Vagina (tissue), 2 donors: ENCODE measurements at regions not wholly inside any gene's neighbourhood (a gene's known extent, or its start where the extent isn't known, plus 50 kb on each side); places are given as distances from the start of the nearest gene placed in this dataset.

Experiments used
- DNase-seq, 2 donors: peaks; one replicate each; pipeline ENCODE4 v3.0.0-alpha.2; 2017; ENCODE audit errors: extremely low spot score in 2 of 2
- H3K27ac ChIP-seq: fragments of 200-600 bp; sonication (generic); one replicate; pipeline ENCODE4 v1.5.1; 2019
- H3K27me3 ChIP-seq: fragments of 200-600 bp; sonication (generic); one replicate; pipeline ENCODE4 v1.5.1; 2019
- H3K36me3 ChIP-seq, 2 donors: fragments of 200-600 bp; sonication (generic); one replicate each; pipeline ENCODE4 v1.5.1; 2017 to 2019
- H3K4me1 ChIP-seq: fragments of 200-600 bp; sonication (generic); one replicate; pipeline ENCODE4 v1.5.1; 2019
- H3K4me3 ChIP-seq, 2 donors: fragments of 200-600 bp; sonication (generic); 1 replicate in 1 of 2; 2 replicates in 1 of 2; pipeline ENCODE4 v1.5.1; 2016 to 2019
- H3K9me3 ChIP-seq: fragments of 200-600 bp; sonication (generic); one replicate; pipeline ENCODE4 v1.5.1; 2019
- POLR2A ChIP-seq, 2 donors: fragments of 450-650 bp; IDR thresholded peaks; one replicate each; pipeline ENCODE4 v1.6.1; 2017; ENCODE audit warnings: antibody characterized with exemption in 2 of 2, mild to moderate bottlenecking in 2 of 2, moderate library complexity in 2 of 2
- POLR2AphosphoS5 ChIP-seq, 2 donors: sonication (generic); formaldehyde crosslinking; IDR thresholded peaks; one replicate each; pipeline ENCODE4 v1.9.0; 2017; ENCODE audit warnings: antibody characterized with exemption in 2 of 2, mild to moderate bottlenecking in 2 of 2, low read depth in 1 of 2; ENCODE audit not compliant: insufficient read depth in 1 of 2
- intact Hi-C: fragments of 100-400 bp; cut with DNase I; formaldehyde crosslinking; loops from one replicate; pipeline ENCODE4 v1.15.1; 2023
- TF ChIP-seq, protein P1 (sequence below), 3 experiments: fragments of 450-650 bp in 2 of 3; fragments of 200-600 bp in 1 of 3; sonication (generic) in 1 of 3; IDR thresholded peaks; one replicate each; pipeline ENCODE4 v1.5.1; 2017 to 2019; ENCODE audit warnings: antibody characterized with exemption in 3 of 3, mild to moderate bottlenecking in 2 of 3, moderate library complexity in 2 of 3

DNA sequence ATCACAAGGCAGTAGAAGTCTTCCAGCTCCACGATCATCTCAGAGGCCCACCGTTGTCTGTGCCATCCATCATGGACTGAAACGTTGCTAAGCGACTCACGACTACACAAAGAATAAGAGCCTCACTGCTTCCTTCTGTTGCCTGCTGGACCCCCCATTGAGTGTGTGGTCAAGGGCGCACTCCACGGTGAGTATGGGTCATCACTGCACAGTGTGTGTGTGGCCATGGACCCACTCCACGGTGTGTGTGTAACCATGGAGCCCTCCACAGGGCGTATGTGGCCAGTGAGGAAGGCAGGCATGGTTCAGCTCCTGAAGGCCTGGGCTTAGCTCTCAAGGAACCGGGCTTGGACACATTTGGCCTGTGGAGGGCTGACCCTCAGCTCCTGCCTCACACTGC, 123.4 kb upstream of the AFDN start:
- Histone ChIP-seq H3K4me3 (no peak overlapping the region), H3K9me3 (no peaks in the 10 kb centered on the region), H3K27me3 (no peaks in the 10 kb centered on the region), H3K27ac (no peak overlapping the region), H3K36me3 (no peaks in the 10 kb centered on the region), H3K4me1 (peaks cover 20% of the 10 kb centered on the region)
- intact Hi-C loops: no loop called here
- no peak for DNase-seq
- TF ChIP-seq POLR2A (IDR thresholded peaks at IDR 0.05): no peak
- TF ChIP-seq POLR2AphosphoS5 (IDR thresholded peaks at IDR 0.05; ENCODE audit: insufficient read depth in 1 of 2, low read depth in 1 of 2): no peak

DNA sequence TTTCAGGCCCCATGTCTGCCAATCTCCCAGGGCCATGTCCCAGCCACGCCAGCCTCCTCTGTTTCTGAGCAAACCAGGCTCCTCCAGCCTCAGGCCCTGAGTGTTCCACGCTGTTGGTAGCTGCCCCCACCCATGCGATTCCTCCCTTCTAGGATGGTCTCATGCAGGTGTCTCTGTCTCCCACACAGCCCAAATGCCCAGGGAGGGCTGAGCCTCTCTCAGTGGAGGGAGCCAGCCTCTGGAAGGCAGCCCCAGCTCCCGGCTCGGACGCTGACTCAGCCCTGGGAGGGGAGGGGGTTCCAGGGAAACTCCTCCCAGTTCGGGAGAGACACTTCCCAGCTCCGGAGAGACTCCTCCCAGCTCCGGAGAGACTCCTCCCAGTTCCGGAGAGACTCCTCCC, 122.9 kb upstream of the AFDN start:
- H3K27me3 ChIP-seq: no peaks in the 10 kb centered on the region
- intact Hi-C loops: no loop called here
- no peak overlapping the region for H3K4me3 ChIP-seq
- no peak for DNase-seq
- no peak for TF ChIP-seq POLR2A (IDR thresholded peaks at IDR 0.05)
- TF ChIP-seq, protein P1, sequence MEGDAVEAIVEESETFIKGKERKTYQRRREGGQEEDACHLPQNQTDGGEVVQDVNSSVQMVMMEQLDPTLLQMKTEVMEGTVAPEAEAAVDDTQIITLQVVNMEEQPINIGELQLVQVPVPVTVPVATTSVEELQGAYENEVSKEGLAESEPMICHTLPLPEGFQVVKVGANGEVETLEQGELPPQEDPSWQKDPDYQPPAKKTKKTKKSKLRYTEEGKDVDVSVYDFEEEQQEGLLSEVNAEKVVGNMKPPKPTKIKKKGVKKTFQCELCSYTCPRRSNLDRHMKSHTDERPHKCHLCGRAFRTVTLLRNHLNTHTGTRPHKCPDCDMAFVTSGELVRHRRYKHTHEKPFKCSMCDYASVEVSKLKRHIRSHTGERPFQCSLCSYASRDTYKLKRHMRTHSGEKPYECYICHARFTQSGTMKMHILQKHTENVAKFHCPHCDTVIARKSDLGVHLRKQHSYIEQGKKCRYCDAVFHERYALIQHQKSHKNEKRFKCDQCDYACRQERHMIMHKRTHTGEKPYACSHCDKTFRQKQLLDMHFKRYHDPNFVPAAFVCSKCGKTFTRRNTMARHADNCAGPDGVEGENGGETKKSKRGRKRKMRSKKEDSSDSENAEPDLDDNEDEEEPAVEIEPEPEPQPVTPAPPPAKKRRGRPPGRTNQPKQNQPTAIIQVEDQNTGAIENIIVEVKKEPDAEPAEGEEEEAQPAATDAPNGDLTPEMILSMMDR (IDR thresholded peaks at IDR 0.05): no peak
- no peak for TF ChIP-seq POLR2AphosphoS5 (IDR thresholded peaks at IDR 0.05; ENCODE audit: insufficient read depth in 1 of 2, low read depth in 1 of 2)
- no peaks in the 10 kb centered on the region for H3K36me3 ChIP-seq
- H3K4me1 ChIP-seq: peaks cover 18% of the 10 kb centered on the region
- H3K9me3 ChIP-seq: no peaks in the 10 kb centered on the region
- H3K27ac ChIP-seq: no peak overlapping the region

DNA sequence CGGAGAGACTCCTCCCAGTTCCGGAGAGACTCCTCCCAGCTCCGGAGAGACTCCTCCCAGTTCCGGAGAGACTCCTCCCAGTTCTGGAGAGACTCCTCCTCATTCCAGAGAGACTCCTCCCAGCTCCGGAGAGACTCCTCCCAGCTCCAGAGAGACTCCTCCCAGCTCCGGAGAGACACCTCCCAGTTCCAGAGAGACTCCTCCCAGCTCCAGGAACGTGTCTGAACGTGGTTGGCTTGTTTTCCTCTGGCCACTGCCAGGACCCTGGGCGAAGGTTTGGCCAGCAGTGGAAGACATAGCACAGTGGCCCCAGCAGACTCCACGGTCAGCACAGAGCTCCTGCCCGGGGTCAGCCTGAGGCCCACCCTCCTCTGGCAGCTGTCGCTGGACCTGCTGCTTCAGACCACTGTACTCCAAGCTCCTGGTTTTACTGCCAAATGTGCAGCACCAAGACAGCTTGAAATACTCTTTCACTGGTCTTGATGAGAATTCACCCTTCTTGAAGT, 122.3 kb upstream of the AFDN start:
- Histone ChIP-seq H3K4me3 (no peak overlapping the region), H3K27me3 (no peaks in the 10 kb centered on the region), H3K27ac (no peak overlapping the region), H3K36me3 (no peaks in the 10 kb centered on the region), H3K4me1 (peaks cover 11% of the 10 kb centered on the region), H3K9me3 (no peaks in the 10 kb centered on the region)
- intact Hi-C loops: no loop called here
- no peak for TF ChIP-seq POLR2AphosphoS5 (IDR thresholded peaks at IDR 0.05; ENCODE audit: insufficient read depth in 1 of 2, low read depth in 1 of 2)
- TF ChIP-seq, protein P1 (IDR thresholded peaks at IDR 0.05): no peak
- TF ChIP-seq POLR2A (IDR thresholded peaks at IDR 0.05): no peak
- DNase-seq: no peak

DNA sequence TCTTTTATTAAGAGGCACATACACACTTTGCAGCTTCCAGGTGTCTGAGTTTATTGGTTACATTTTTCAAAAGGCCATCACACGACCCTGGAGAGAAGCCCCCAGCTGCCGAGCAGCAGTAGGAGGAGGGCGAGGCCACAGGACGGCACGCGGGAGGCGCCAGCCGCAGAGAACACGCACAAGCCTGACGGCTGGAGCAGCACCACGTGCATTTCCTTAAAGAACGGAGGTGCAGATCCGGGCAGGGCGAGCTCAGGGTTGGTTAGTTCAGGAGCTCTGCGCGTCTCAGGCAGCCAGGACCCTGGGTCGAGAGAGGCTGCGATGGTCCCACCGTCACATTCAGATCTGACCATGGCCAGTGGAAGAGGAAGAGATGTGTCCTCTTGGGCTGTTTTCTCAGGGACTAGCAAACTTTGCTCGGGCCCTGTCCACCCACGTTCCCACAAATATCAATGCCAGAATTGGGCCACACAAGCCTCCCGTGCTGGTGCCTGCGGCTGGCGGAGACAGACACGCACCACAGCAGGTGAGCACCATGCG, 121.4 kb upstream of the AFDN start:
- intact Hi-C loops: no loop called here
- no peak for DNase-seq

DNA sequence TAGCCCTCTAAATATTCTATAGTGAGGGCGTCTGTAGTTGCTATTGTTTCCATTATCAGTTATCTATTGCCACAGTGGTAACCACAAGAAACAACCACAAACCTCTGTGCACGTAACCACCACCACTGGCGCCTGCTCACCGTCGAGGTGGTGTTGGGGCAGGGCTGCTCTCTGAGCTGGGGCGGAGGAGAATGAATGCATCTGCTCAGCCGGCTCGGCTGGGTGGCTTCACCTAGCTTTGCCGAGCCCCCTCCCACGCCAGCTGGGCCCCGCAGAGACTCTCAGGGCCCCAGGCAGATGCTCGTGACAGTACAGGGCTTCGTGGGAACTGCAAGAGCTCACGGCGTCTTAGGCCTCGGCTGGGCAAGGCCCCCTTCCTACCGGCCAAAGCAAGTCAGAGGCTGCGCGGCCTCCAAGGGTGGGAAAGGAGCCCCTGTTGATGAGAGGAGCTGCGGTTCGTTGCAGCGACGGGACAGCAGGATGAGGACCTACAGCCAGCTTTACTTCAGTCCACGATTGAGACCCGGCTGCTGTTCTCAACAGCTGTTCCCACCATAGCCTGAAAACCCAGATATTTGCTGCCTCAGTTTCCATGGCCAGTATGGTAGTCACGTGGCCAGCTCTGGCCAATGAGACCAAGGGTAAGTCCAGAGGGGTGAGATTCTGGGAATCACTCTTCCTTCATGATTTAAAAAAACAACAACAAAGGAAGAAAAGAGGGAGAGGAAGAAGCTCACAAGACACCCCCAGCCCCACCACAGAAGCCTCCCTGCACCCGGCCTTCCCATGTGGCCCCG, 120.2 kb upstream of the AFDN start:
- H3K4me3 ChIP-seq: no peak overlapping the region
- H3K27me3 ChIP-seq: no peaks in the 10 kb centered on the region
- DNase-seq: no peak
- no peak overlapping the region for H3K27ac ChIP-seq
- intact Hi-C loops: no loop called here
- TF ChIP-seq POLR2AphosphoS5 (IDR thresholded peaks at IDR 0.05; ENCODE audit: insufficient read depth in 1 of 2, low read depth in 1 of 2): no peak
- TF ChIP-seq POLR2A (IDR thresholded peaks at IDR 0.05): no peak
- TF ChIP-seq, protein P1 (IDR thresholded peaks at IDR 0.05): no peak
- H3K9me3 ChIP-seq: no peaks in the 10 kb centered on the region
- H3K36me3 ChIP-seq: no peaks in the 10 kb centered on the region
- no peaks in the 10 kb centered on the region for H3K4me1 ChIP-seq

More for the DNA sequence above, 121.4 kb upstream of the AFDN start:
- H3K4me1 ChIP-seq: peaks cover 3% of the 10 kb centered on the region
- TF ChIP-seq POLR2A (IDR thresholded peaks at IDR 0.05) (no peak), POLR2AphosphoS5 (IDR thresholded peaks at IDR 0.05; ENCODE audit: insufficient read depth in 1 of 2, low read depth in 1 of 2) (no peak)
- TF ChIP-seq, protein P1 (IDR thresholded peaks at IDR 0.05): no peak
- H3K9me3 ChIP-seq: no peaks in the 10 kb centered on the region
- no peaks in the 10 kb centered on the region for H3K27me3 ChIP-seq
- H3K36me3 ChIP-seq: no peaks in the 10 kb centered on the region
- no peak overlapping the region for H3K27ac ChIP-seq
- no peak overlapping the region for H3K4me3 ChIP-seq
